ENCODE measurements at regions not wholly inside any gene's neighbourhood (a gene's known extent, or its start where the extent isn't known, plus 50 kb on each side); places are given as distances from the start of the nearest gene placed in this dataset.

- Histone ChIP-seq H3K4me1 (peaks cover 0 to 6% (median 0%) of the 10 kb centered on the region in 12 donors), H3K27me3 (no peaks in the 10 kb centered on the region), H3K4me3 (no peak overlapping the region), H3K27ac (no peak overlapping the region), H3K36me3 (no peaks in the 10 kb centered on the region), H3K9me3 (no peaks in the 10 kb centered on the region)
- 70 to 84% (median 81%) methylated on average over 6 of the region's 6 CpGs for WGBS, 4 donors
- ATAC-seq (no peak), DNase-seq (no peak)
- TF ChIP-seq POLR2A (IDR thresholded peaks at IDR 0.05) (no peak), CTCF (IDR thresholded peaks at IDR 0.05) (no peak)
- intact Hi-C loops (cut with DNase I), result no loop called here
Measured at GRCh38 chr12:75748136-75748535, 236.7 kb upstream of the KRR1 start.

GRCh38 chr12:75747572-75748021, 236.2 kb upstream of the KRR1 start:
- ATAC-seq (peak in 1 of 4 donors; percentile 28), DNase-seq (no peak)
- TF ChIP-seq POLR2A (IDR thresholded peaks at IDR 0.05), result no peak
- no peak for TF ChIP-seq CTCF (IDR thresholded peaks at IDR 0.05)
- Histone ChIP-seq H3K4me3 (no peak overlapping the region), H3K4me1 (peaks cover 0 to 6% (median 0%) of the 10 kb centered on the region in 12 donors), H3K27ac (no peak overlapping the region), H3K27me3 (no peaks in the 10 kb centered on the region), H3K9me3 (no peaks in the 10 kb centered on the region), H3K36me3 (no peaks in the 10 kb centered on the region)
- WGBS, 4 donors, result 56 to 72% (median 64%) methylated on average over 1 of the region's 1 CpG
- intact Hi-C loops (cut with DNase I), result no loop called here

GRCh38 chr12:75746621-75747020, 235.2 kb upstream of the KRR1 start:
- Histone ChIP-seq H3K36me3 (no peaks in the 10 kb centered on the region), H3K4me1 (peaks cover 0 to 6% (median 0%) of the 10 kb centered on the region in 12 donors), H3K27me3 (no peaks in the 10 kb centered on the region), H3K9me3 (no peaks in the 10 kb centered on the region), H3K4me3 (no peak overlapping the region), H3K27ac (no peak overlapping the region)
- WGBS, 4 donors, result 94 to 97% (median 96%) methylated on average over 4 of the region's 4 CpGs
- no peak for TF ChIP-seq CTCF (IDR thresholded peaks at IDR 0.05)
- intact Hi-C loops (cut with DNase I), result no loop called here
- ATAC-seq, result no peak
- DNase-seq, result no peak

GRCh38 chr12:75744607-75745256, 233.3 kb upstream of the KRR1 start:
- Histone ChIP-seq H3K27ac (no peak overlapping the region), H3K27me3 (no peaks in the 10 kb centered on the region), H3K4me3 (no peak overlapping the region), H3K36me3 (no peaks in the 10 kb centered on the region), H3K4me1 (peaks cover 0 to 6% (median 0%) of the 10 kb centered on the region in 12 donors), H3K9me3 (no peaks in the 10 kb centered on the region)
- intact Hi-C loops (cut with DNase I), result no loop called here
- DNase-seq, result no peak
- WGBS, 4 donors, result 84 to 100% (median 94%) methylated on average over 1 of the region's 1 CpG
- no peak for TF ChIP-seq CTCF (IDR thresholded peaks at IDR 0.05)
- TF ChIP-seq POLR2A (IDR thresholded peaks at IDR 0.05), result no peak
- no peak for ATAC-seq

Measured in heart left ventricle (tissue), 16 donors.